ENCODE measurements at regions not wholly inside any gene's neighbourhood (a gene's known extent, or its start where the extent isn't known, plus 50 kb on each side); places are given as distances from the start of the nearest gene placed in this dataset.

DNA sequence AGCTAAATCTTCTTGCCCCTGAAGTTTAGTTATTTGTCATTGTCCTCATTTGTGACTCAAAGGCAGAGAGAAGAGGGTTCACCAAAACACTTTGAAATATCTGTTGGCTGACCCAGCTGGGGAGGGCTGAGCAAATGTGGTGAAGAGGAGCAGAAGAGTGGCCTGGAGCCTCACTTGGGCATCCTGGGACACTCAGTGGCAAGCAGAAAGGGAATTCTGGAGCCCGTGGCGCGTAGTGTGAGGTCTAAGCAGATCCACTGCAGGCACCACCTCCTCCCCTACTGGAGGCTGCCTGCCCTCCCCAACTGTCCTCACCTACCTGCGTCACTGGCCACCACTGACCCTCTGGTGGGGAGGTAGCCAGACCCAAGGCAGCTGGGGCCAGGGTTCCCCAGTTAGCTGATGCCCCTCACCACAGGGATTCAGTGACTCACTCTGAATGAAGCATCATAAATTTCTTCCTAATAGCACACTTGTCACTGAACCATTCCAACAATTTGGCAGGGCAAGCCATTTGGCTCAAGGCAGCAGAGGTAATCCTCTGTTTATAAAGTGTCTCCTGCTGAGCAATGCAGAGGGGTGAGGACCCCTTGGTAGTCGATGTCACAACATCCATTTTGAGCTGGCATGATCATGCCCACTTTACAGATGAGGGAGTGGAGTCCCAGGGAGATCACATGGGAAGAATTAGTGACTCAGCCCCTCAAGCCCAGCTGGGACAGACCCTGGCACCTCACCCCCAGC, 80.3 kb downstream of the NENF start:
- no peak overlapping the region for H3K27ac ChIP-seq (ENCODE audit: low read depth in 2 of 2, low read length in 2 of 2)
- intact Hi-C loops (cut with DNase I) = no loop called here
- H3K9ac ChIP-seq (ENCODE audit: low read length in 3 of 3) = no peak overlapping the region
- H3K27me3 ChIP-seq (ENCODE audit: control insufficient read depth, insufficient read depth, low read length) = no peaks in the 10 kb centered on the region
- peaks cover 0 to 6% (median 0%) of the 10 kb centered on the region in 3 donors for H3K4me1 ChIP-seq (ENCODE audit: control insufficient read depth in 2 of 3, insufficient read depth in 2 of 3, low read depth in 1 of 3, low read length in 3 of 3)
- peak in 1 of 5 donors; percentile 46 for DNase-seq
- no peak for FAIRE-seq
- no peaks in the 10 kb centered on the region for H3K9me3 ChIP-seq (ENCODE audit: control insufficient read depth in 2 of 3, insufficient read depth in 1 of 3, low read length in 3 of 3)
- TF ChIP-seq, protein P1, sequence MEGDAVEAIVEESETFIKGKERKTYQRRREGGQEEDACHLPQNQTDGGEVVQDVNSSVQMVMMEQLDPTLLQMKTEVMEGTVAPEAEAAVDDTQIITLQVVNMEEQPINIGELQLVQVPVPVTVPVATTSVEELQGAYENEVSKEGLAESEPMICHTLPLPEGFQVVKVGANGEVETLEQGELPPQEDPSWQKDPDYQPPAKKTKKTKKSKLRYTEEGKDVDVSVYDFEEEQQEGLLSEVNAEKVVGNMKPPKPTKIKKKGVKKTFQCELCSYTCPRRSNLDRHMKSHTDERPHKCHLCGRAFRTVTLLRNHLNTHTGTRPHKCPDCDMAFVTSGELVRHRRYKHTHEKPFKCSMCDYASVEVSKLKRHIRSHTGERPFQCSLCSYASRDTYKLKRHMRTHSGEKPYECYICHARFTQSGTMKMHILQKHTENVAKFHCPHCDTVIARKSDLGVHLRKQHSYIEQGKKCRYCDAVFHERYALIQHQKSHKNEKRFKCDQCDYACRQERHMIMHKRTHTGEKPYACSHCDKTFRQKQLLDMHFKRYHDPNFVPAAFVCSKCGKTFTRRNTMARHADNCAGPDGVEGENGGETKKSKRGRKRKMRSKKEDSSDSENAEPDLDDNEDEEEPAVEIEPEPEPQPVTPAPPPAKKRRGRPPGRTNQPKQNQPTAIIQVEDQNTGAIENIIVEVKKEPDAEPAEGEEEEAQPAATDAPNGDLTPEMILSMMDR (IDR thresholded peaks at IDR 0.05; ENCODE audit: borderline replicate concordance, extremely low read depth, insufficient read depth) = no peak
- H3K4me3 ChIP-seq (ENCODE audit: low read length in 3 of 3) = no peak overlapping the region
- H3K36me3 ChIP-seq (ENCODE audit: control insufficient read depth in 2 of 3, insufficient read depth in 3 of 3, low read length in 3 of 3) = no peaks in the 10 kb centered on the region

GRCh38 chr1:212513586-212513985, 80.9 kb downstream of the NENF start:
- no peak overlapping the region for H3K27ac ChIP-seq (ENCODE audit: low read depth in 2 of 2, low read length in 2 of 2)
- no peak for FAIRE-seq
- H3K27me3 ChIP-seq (ENCODE audit: control insufficient read depth, insufficient read depth, low read length) = no peaks in the 10 kb centered on the region
- no peaks in the 10 kb centered on the region for H3K36me3 ChIP-seq (ENCODE audit: control insufficient read depth in 2 of 3, insufficient read depth in 3 of 3, low read length in 3 of 3)
- DNase-seq = peak in 1 of 5 donors; percentile 46
- peaks cover 0 to 6% (median 0%) of the 10 kb centered on the region in 3 donors for H3K4me1 ChIP-seq (ENCODE audit: control insufficient read depth in 2 of 3, insufficient read depth in 2 of 3, low read depth in 1 of 3, low read length in 3 of 3)
- TF ChIP-seq, protein P1 (IDR thresholded peaks at IDR 0.05; ENCODE audit: borderline replicate concordance, extremely low read depth, insufficient read depth) = no peak
- peak overlapping the region in 1 of 3 donors; percentile 19 for H3K4me3 ChIP-seq (ENCODE audit: low read length in 3 of 3)
- H3K9ac ChIP-seq (ENCODE audit: low read length in 3 of 3) = no peak overlapping the region
- intact Hi-C loops (cut with DNase I) = no loop called here
- no peaks in the 10 kb centered on the region for H3K9me3 ChIP-seq (ENCODE audit: control insufficient read depth in 2 of 3, insufficient read depth in 1 of 3, low read length in 3 of 3)

- H3K9me3 ChIP-seq (ENCODE audit: control insufficient read depth in 2 of 3, insufficient read depth in 1 of 3, low read length in 3 of 3) = no peaks in the 10 kb centered on the region
- no peaks in the 10 kb centered on the region for H3K27me3 ChIP-seq (ENCODE audit: control insufficient read depth, insufficient read depth, low read length)
- TF ChIP-seq, protein P1 (IDR thresholded peaks at IDR 0.05; ENCODE audit: borderline replicate concordance, extremely low read depth, insufficient read depth) = no peak
- intact Hi-C loops (cut with DNase I) = no loop called here
- peaks cover 0 to 6% (median 0%) of the 10 kb centered on the region in 3 donors for H3K4me1 ChIP-seq (ENCODE audit: control insufficient read depth in 2 of 3, insufficient read depth in 2 of 3, low read depth in 1 of 3, low read length in 3 of 3)
- H3K27ac ChIP-seq (ENCODE audit: low read depth in 2 of 2, low read length in 2 of 2) = no peak overlapping the region
- DNase-seq (peak; percentile 65 to 92 (median 79)), FAIRE-seq (no peak)
- peak overlapping the region in 2 of 3 donors; percentile 19 to 24 for H3K4me3 ChIP-seq (ENCODE audit: low read length in 3 of 3)
- no peaks in the 10 kb centered on the region for H3K36me3 ChIP-seq (ENCODE audit: control insufficient read depth in 2 of 3, insufficient read depth in 3 of 3, low read length in 3 of 3)
- no peak overlapping the region for H3K9ac ChIP-seq (ENCODE audit: low read length in 3 of 3)
These were observed 81.4 kb downstream of the NENF start for GRCh38 chr1:212514056-212514614.

All from kidney (tissue), 13 donors.